ENCODE measurements at regions not wholly inside any gene's neighbourhood (a gene's known extent, or its start where the extent isn't known, plus 50 kb on each side); places are given as distances from the start of the nearest gene placed in this dataset.

GRCh38 chr5:84524491-84524890, 139.8 kb upstream of the EDIL3 start:
- CTCF ChIA-PET = interaction anchor here (1.1 kb wide), 1 partner anchor 10 kb away, joined by 4 read pairs; no protein-coding TSS in a partner anchor
- no peak overlapping the region for H3K4me3 ChIP-seq
- no peak overlapping the region for H3K4me2 ChIP-seq (ENCODE audit: control insufficient read depth, insufficient read depth)
- no peak overlapping the region for H3K9ac ChIP-seq (ENCODE audit: control insufficient read depth, insufficient read depth, low read length)
- no peaks in the 10 kb centered on the region for H3K27me3 ChIP-seq (replicated peaks in 1 of 2; ENCODE audit: control insufficient read depth in 2 of 2, insufficient read depth in 2 of 2, low read length in 1 of 2)
- H3K79me2 ChIP-seq (ENCODE audit: control insufficient read depth, insufficient read depth, low read length) = no peaks in the 10 kb centered on the region
- no peak overlapping the region for H2AFZ ChIP-seq (ENCODE audit: control insufficient read depth, low read depth, low read length)
- BruUV-seq (replicated peaks) = no TSS peak
- RAD21 ChIA-PET (ENCODE audit: unreplicated experiment) = interaction anchor here (0.6 kb wide), 1 partner anchor 21 kb away, joined by 3 read pairs; no protein-coding TSS in a partner anchor
- intact Hi-C loops (cut with micrococcal nuclease; ENCODE audit: unreplicated experiment) = no loop called here
- POLR2A ChIA-PET = no interaction called here
- no peak overlapping the region for H3K27ac ChIP-seq (ENCODE audit: control insufficient read depth, insufficient read depth)
- no peaks in the 10 kb centered on the region for H3K4me1 ChIP-seq (ENCODE audit: control insufficient read depth, insufficient read depth, low read length)
- in situ Hi-C loops (cut with MboI) = no loop called here
- no peaks in the 10 kb centered on the region for H4K20me1 ChIP-seq (ENCODE audit: control insufficient read depth, insufficient read depth)
- DNase-seq (ENCODE audit: low read depth, low spot score) (no peak), ATAC-seq (no peak), FAIRE-seq (no peak)
- no peaks in the 10 kb centered on the region for H3K36me3 ChIP-seq (ENCODE audit: control insufficient read depth in 2 of 2, insufficient read depth in 2 of 2, low read length in 1 of 2)
- TF ChIP-seq NFIC (IDR thresholded peaks at IDR 0.05; ENCODE audit: low read depth, low read length) = no peak
- TF ChIP-seq ZNF622 (IDR thresholded peaks at IDR 0.05) = no peak
- TF ChIP-seq PAX5 (IDR thresholded peaks at IDR 0.05; ENCODE audit: borderline replicate concordance, low read depth, low read length) = no peak
- no peak for TF ChIP-seq ATF7 (IDR thresholded peaks at IDR 0.05; ENCODE audit: low read depth)
- TF ChIP-seq KDM1A (IDR thresholded peaks at IDR 0.05; ENCODE audit: borderline replicate concordance) = no peak
- TF ChIP-seq SP1 (IDR thresholded peaks at IDR 0.05; ENCODE audit: low read depth, low read length) = no peak
- no peak for TF ChIP-seq TCF7 (IDR thresholded peaks at IDR 0.05; ENCODE audit: borderline replicate concordance)
- TF ChIP-seq MEF2B (IDR thresholded peaks at IDR 0.05; ENCODE audit: partially characterized antibody, poor library complexity, severe bottlenecking) = no peak
- TF ChIP-seq FOXK2 (IDR thresholded peaks at IDR 0.05) = no peak
- no peak for TF ChIP-seq ZBTB33 (IDR thresholded peaks at IDR 0.05)
- TF ChIP-seq E4F1 (IDR thresholded peaks at IDR 0.05; ENCODE audit: borderline replicate concordance, partially characterized antibody) = no peak
- no peak for TF ChIP-seq CUX1 (IDR thresholded peaks at IDR 0.05; ENCODE audit: insufficient replicate concordance, low read depth, low read length)
- no peak for TF ChIP-seq SIN3A (IDR thresholded peaks at IDR 0.05; ENCODE audit: low read depth, low read length)
- H3K9me3 ChIP-seq (replicated peaks; ENCODE audit: control insufficient read depth, insufficient read depth, low read length) = no peaks in the 10 kb centered on the region
- SMC1A ChIA-PET (ENCODE audit: uncharacterized antibody, unreplicated experiment) = interaction anchor here (0.6 to 1.0 kb wide), 2 partner anchors 14 to 491 kb away, joined by 3 read pairs; no protein-coding TSS in a partner anchor
